Natural killer cell treated with Interleukin-12 subunit alpha and Interleukin-12 subunit beta and Interleukin-15 and Interleukin-18, amount 100 ng/mL, for 72 hours (primary cell): ENCODE measurements at regions not wholly inside any gene's neighbourhood (a gene's known extent, or its start where the extent isn't known, plus 50 kb on each side); places are given as distances from the start of the nearest gene placed in this dataset.

Source experiments
- ATAC-seq, 2 donors: fragments of 150-1000 bp; cut with Tn5 transposase in 1 of 2; sonication (Bioruptor Pico), chemical (Tn5 transposase) in 1 of 2; 2 replicates each; pipeline ENCODE4 v1.10.0; 2021
- DNase-seq: peaks from one replicate; pipeline ENCODE4 v3.0.0; 2022; ENCODE audit warnings: low spot score
- H3K27ac Mint-ChIP-seq, 2 donors: 1 replicate in 1 of 2; 2 replicates in 1 of 2; pipeline ENCODE4 v1.8.0; 2022; ENCODE audit warnings: mixed read lengths in 2 of 2, mild to moderate bottlenecking in 1 of 2, moderate library complexity in 1 of 2
- H3K27me3 Mint-ChIP-seq, 2 donors: 1 replicate in 1 of 2; 2 replicates in 1 of 2; pipeline ENCODE4 v1.8.0; 2022; ENCODE audit warnings: mixed read lengths in 2 of 2
- H3K36me3 Mint-ChIP-seq: one replicate; pipeline ENCODE4 v1.8.0; 2022; ENCODE audit warnings: mixed read lengths
- H3K4me1 Mint-ChIP-seq, 2 donors: 1 replicate in 1 of 2; 2 replicates in 1 of 2; pipeline ENCODE4 v1.8.0; 2022; ENCODE audit warnings: low read depth in 2 of 2, mixed read lengths in 2 of 2, mild to moderate bottlenecking in 1 of 2
- H3K4me3 Mint-ChIP-seq: one replicate; pipeline ENCODE4 v1.8.0; 2022; ENCODE audit warnings: mixed read lengths
- H3K9me3 Mint-ChIP-seq: 2 replicates; pipeline ENCODE4 v1.8.0; 2022; ENCODE audit warnings: mixed read lengths

GRCh38 chr9:88303721-88304451 lies 84.4 kb upstream of the SPIN1 start:
- peak; percentile 68 for DNase-seq
- Mint-ChIP-seq H3K4me3 (peak overlapping the region; percentile 81), H3K36me3 (peaks cover 4% of the 10 kb centered on the region), H3K27me3 (peaks cover 5 to 28% of the 10 kb centered on the region in 2 donors), H3K9me3 (no peaks in the 10 kb centered on the region), H3K27ac (peak overlapping the region; percentile 11 to 81), H3K4me1 (peaks cover 24 to 34% of the 10 kb centered on the region in 2 donors)
- peak; percentile 89 to 95 for ATAC-seq

- Mint-ChIP-seq H3K27ac (peak overlapping the region; percentile 11 to 81), H3K9me3 (no peaks in the 10 kb centered on the region)
Observed at GRCh38 chr9:88302579-88303324, 85.5 kb upstream of the SPIN1 start.

GRCh38 chr9:88300556-88300955 lies 87.7 kb upstream of the SPIN1 start:
- ATAC-seq (no peak), DNase-seq (no peak)
- peaks cover 20 to 29% of the 10 kb centered on the region in 2 donors for H3K27me3 Mint-ChIP-seq
- H3K36me3 Mint-ChIP-seq = peaks cover 15% of the 10 kb centered on the region
- peaks cover 24 to 29% of the 10 kb centered on the region in 2 donors for H3K4me1 Mint-ChIP-seq
- peak overlapping the region in 1 of 2 donors; percentile 21 for H3K27ac Mint-ChIP-seq
- H3K9me3 Mint-ChIP-seq = no peaks in the 10 kb centered on the region
- no peak overlapping the region for H3K4me3 Mint-ChIP-seq

More at GRCh38 chr9:88302579-88303324, 85.5 kb upstream of the SPIN1 start:
- peaks cover 13 to 26% of the 10 kb centered on the region in 2 donors for H3K27me3 Mint-ChIP-seq
- ATAC-seq = no peak
- peaks cover 24 to 34% of the 10 kb centered on the region in 2 donors for H3K4me1 Mint-ChIP-seq
- DNase-seq = no peak
- H3K36me3 Mint-ChIP-seq = peaks cover 10% of the 10 kb centered on the region
- H3K4me3 Mint-ChIP-seq = peak overlapping the region; percentile 81

GRCh38 chr9:88291856-88292255 lies 96.4 kb upstream of the SPIN1 start:
- H3K9me3 Mint-ChIP-seq = no peaks in the 10 kb centered on the region
- H3K36me3 Mint-ChIP-seq = no peaks in the 10 kb centered on the region
- no peak for ATAC-seq

GRCh38 chr9:88291056-88291455 lies 97.2 kb upstream of the SPIN1 start:
- H3K4me3 Mint-ChIP-seq = no peak overlapping the region
- ATAC-seq (no peak), DNase-seq (no peak)
- no peaks in the 10 kb centered on the region for H3K36me3 Mint-ChIP-seq
- H3K9me3 Mint-ChIP-seq = no peaks in the 10 kb centered on the region
- H3K4me1 Mint-ChIP-seq = no peaks in the 10 kb centered on the region
- no peak overlapping the region for H3K27ac Mint-ChIP-seq
- peaks cover 0 to 2% of the 10 kb centered on the region in 2 donors for H3K27me3 Mint-ChIP-seq

More at GRCh38 chr9:88291856-88292255, 96.4 kb upstream of the SPIN1 start:
- Mint-ChIP-seq H3K4me1 (no peaks in the 10 kb centered on the region), H3K27ac (no peak overlapping the region), H3K4me3 (no peak overlapping the region), H3K27me3 (peaks cover 0 to 5% of the 10 kb centered on the region in 2 donors)
- no peak for DNase-seq

- Mint-ChIP-seq H3K27me3 (peaks cover 0 to 4% of the 10 kb centered on the region in 2 donors), H3K36me3 (peaks cover 10% of the 10 kb centered on the region), H3K9me3 (no peaks in the 10 kb centered on the region), H3K4me3 (no peak overlapping the region), H3K27ac (no peak overlapping the region), H3K4me1 (no peaks in the 10 kb centered on the region)
- no peak for DNase-seq
- ATAC-seq = no peak
Observed at GRCh38 chr9:88289532-88289931, 98.7 kb upstream of the SPIN1 start.

GRCh38 chr9:88287972-88288371 lies 100.3 kb upstream of the SPIN1 start:
- no peaks in the 10 kb centered on the region for H3K4me1 Mint-ChIP-seq
- peaks cover 15% of the 10 kb centered on the region for H3K36me3 Mint-ChIP-seq
- no peaks in the 10 kb centered on the region for H3K9me3 Mint-ChIP-seq
- ATAC-seq (no peak), DNase-seq (no peak)
- no peak overlapping the region for H3K4me3 Mint-ChIP-seq
- no peak overlapping the region for H3K27ac Mint-ChIP-seq
- H3K27me3 Mint-ChIP-seq = peaks cover 0 to 8% of the 10 kb centered on the region in 2 donors

- peak in 1 of 2 donors; percentile 51 for ATAC-seq
- Mint-ChIP-seq H3K4me1 (peaks cover 13 to 15% of the 10 kb centered on the region in 2 donors), H3K4me3 (no peak overlapping the region), H3K9me3 (no peaks in the 10 kb centered on the region), H3K36me3 (peaks cover 16% of the 10 kb centered on the region), H3K27me3 (peaks cover 16 to 19% of the 10 kb centered on the region in 2 donors), H3K27ac (no peak overlapping the region)
- DNase-seq = no peak
Observed at GRCh38 chr9:88280816-88281382, 107.3 kb upstream of the SPIN1 start.

- H3K27ac Mint-ChIP-seq = no peak overlapping the region
- peak in 1 of 2 donors; percentile 27 for ATAC-seq
Observed at GRCh38 chr9:88278036-88278435, 110.2 kb upstream of the SPIN1 start.

GRCh38 chr9:88274078-88274477 lies 114.2 kb upstream of the SPIN1 start:
- ATAC-seq = no peak
- H3K27me3 Mint-ChIP-seq = peaks cover 11 to 19% of the 10 kb centered on the region in 2 donors
- no peak overlapping the region for H3K27ac Mint-ChIP-seq
- H3K36me3 Mint-ChIP-seq = no peaks in the 10 kb centered on the region
- no peak for DNase-seq
- H3K4me1 Mint-ChIP-seq = no peaks in the 10 kb centered on the region
- no peak overlapping the region for H3K4me3 Mint-ChIP-seq
- H3K9me3 Mint-ChIP-seq = no peaks in the 10 kb centered on the region

More at GRCh38 chr9:88278036-88278435, 110.2 kb upstream of the SPIN1 start:
- no peaks in the 10 kb centered on the region for H3K9me3 Mint-ChIP-seq
- peaks cover 13 to 15% of the 10 kb centered on the region in 2 donors for H3K4me1 Mint-ChIP-seq
- peaks cover 16 to 20% of the 10 kb centered on the region in 2 donors for H3K27me3 Mint-ChIP-seq
- peaks cover 2% of the 10 kb centered on the region for H3K36me3 Mint-ChIP-seq
- no peak for DNase-seq
- no peak overlapping the region for H3K4me3 Mint-ChIP-seq

GRCh38 chr9:88272986-88273385 lies 115.3 kb upstream of the SPIN1 start:
- H3K9me3 Mint-ChIP-seq = no peaks in the 10 kb centered on the region
- no peaks in the 10 kb centered on the region for H3K36me3 Mint-ChIP-seq
- H3K4me1 Mint-ChIP-seq = no peaks in the 10 kb centered on the region
- ATAC-seq = peak; percentile 15 to 46
- H3K27ac Mint-ChIP-seq = no peak overlapping the region
- no peak overlapping the region for H3K4me3 Mint-ChIP-seq
- H3K27me3 Mint-ChIP-seq = peaks cover 9 to 19% of the 10 kb centered on the region in 2 donors
- DNase-seq = no peak

- ATAC-seq = no peak
- peaks cover 0 to 3% of the 10 kb centered on the region in 2 donors for H3K27me3 Mint-ChIP-seq
- no peak for DNase-seq
- H3K36me3 Mint-ChIP-seq = no peaks in the 10 kb centered on the region
- H3K4me3 Mint-ChIP-seq = no peak overlapping the region
- H3K27ac Mint-ChIP-seq = no peak overlapping the region
- H3K4me1 Mint-ChIP-seq = no peaks in the 10 kb centered on the region
- H3K9me3 Mint-ChIP-seq = no peaks in the 10 kb centered on the region
Observed at GRCh38 chr9:88270413-88270812, 117.8 kb upstream of the SPIN1 start.

GRCh38 chr9:88268886-88269285 lies 119.4 kb upstream of the SPIN1 start:
- ATAC-seq = no peak
- H3K27me3 Mint-ChIP-seq = no peaks in the 10 kb centered on the region
- no peak overlapping the region for H3K4me3 Mint-ChIP-seq
- H3K36me3 Mint-ChIP-seq = no peaks in the 10 kb centered on the region
- no peaks in the 10 kb centered on the region for H3K4me1 Mint-ChIP-seq
- H3K9me3 Mint-ChIP-seq = no peaks in the 10 kb centered on the region
- DNase-seq = no peak
- H3K27ac Mint-ChIP-seq = no peak overlapping the region

GRCh38 chr9:88267283-88267682 lies 121.0 kb upstream of the SPIN1 start:
- no peaks in the 10 kb centered on the region for H3K9me3 Mint-ChIP-seq
- no peak overlapping the region for H3K27ac Mint-ChIP-seq
- ATAC-seq (no peak), DNase-seq (no peak)
- H3K4me1 Mint-ChIP-seq = peaks cover 0 to 7% of the 10 kb centered on the region in 2 donors
- H3K36me3 Mint-ChIP-seq = no peaks in the 10 kb centered on the region
- no peak overlapping the region for H3K4me3 Mint-ChIP-seq
- no peaks in the 10 kb centered on the region for H3K27me3 Mint-ChIP-seq
